ENCODE measurements at regions not wholly inside any gene's neighbourhood (a gene's known extent, or its start where the extent isn't known, plus 50 kb on each side); places are given as distances from the start of the nearest gene placed in this dataset.
A peak's percentile ranks its signal among the peaks of the same experiment; 100 is the strongest.
"Not testable (repeated sequence)": the region's sequence is repeated elsewhere in the genome, so short reads cannot be mapped to it uniquely, and the experiment has no call there.

- DNase-seq (ENCODE audit: low read depth), result no peak
Observed at GRCh38 chrX:46366381-46367207, 178.6 kb downstream of the ZNF674 start.

GRCh38 chrX:46354481-46354880 lies 190.7 kb downstream of the ZNF674 start:
- DNase-seq (ENCODE audit: low read depth), result no peak

GRCh38 chrX:46341767-46342322 lies 203.4 kb downstream of the ZNF674 start:
- no peak for DNase-seq (ENCODE audit: low read depth)

GRCh38 chrX:46340696-46341095 lies 204.5 kb downstream of the ZNF674 start:
- no peak for DNase-seq (ENCODE audit: low read depth)

- DNase-seq (ENCODE audit: low read depth), result peak; percentile 85
Observed at GRCh38 chrX:46333550-46333949, 211.7 kb downstream of the ZNF674 start.

- peak; percentile 84 for DNase-seq (ENCODE audit: low read depth)
Observed at GRCh38 chrX:46330981-46331380, 214.2 kb downstream of the ZNF674 start.

GRCh38 chrX:46330513-46330912 lies 214.7 kb downstream of the ZNF674 start:
- no peak for DNase-seq (ENCODE audit: low read depth)

GRCh38 chrX:46328133-46328532 lies 217.1 kb downstream of the ZNF674 start:
- DNase-seq (ENCODE audit: low read depth), result no peak

- peak; percentile 91 for DNase-seq (ENCODE audit: low read depth)
Observed at GRCh38 chrX:46327566-46328115, 217.6 kb downstream of the ZNF674 start.

- DNase-seq (ENCODE audit: low read depth), result peak; percentile 62
Observed at GRCh38 chrX:46326161-46326560, 219.1 kb downstream of the ZNF674 start.

- DNase-seq (ENCODE audit: low read depth), result peak; percentile 97
Observed at GRCh38 chrX:46325312-46325877, 219.8 kb downstream of the ZNF674 start.

GRCh38 chrX:46324166-46324565 lies 221.1 kb downstream of the ZNF674 start:
- no peak for DNase-seq (ENCODE audit: low read depth)

- not testable (repeated sequence) for DNase-seq (ENCODE audit: low read depth)
Observed at GRCh38 chrX:46322929-46323328, 222.3 kb downstream of the ZNF674 start.

GRCh38 chrX:46321676-46322075 lies 223.5 kb downstream of the ZNF674 start:
- DNase-seq (ENCODE audit: low read depth), result no peak

GRCh38 chrX:46319750-46320149 lies 225.5 kb downstream of the ZNF674 start:
- no peak for DNase-seq (ENCODE audit: low read depth)

GRCh38 chrX:46318551-46318950 lies 226.7 kb downstream of the ZNF674 start:
- DNase-seq (ENCODE audit: low read depth), result no peak

GRCh38 chrX:46317163-46317562 lies 228.1 kb downstream of the ZNF674 start:
- DNase-seq (ENCODE audit: low read depth), result peak; percentile 87

- peak; percentile 65 for DNase-seq (ENCODE audit: low read depth)
Observed at GRCh38 chrX:46311581-46312120, 233.6 kb downstream of the ZNF674 start.

- DNase-seq (ENCODE audit: low read depth), result peak; percentile 79
Observed at GRCh38 chrX:46310815-46311497, 234.3 kb downstream of the ZNF674 start.

- no peak for DNase-seq (ENCODE audit: low read depth)
Observed at GRCh38 chrX:46308110-46308509, 237.1 kb downstream of the ZNF674 start.

GRCh38 chrX:46306103-46306502 lies 239.1 kb downstream of the ZNF674 start:
- DNase-seq (ENCODE audit: low read depth), result no peak

GRCh38 chrX:46305431-46305830 lies 239.8 kb downstream of the ZNF674 start:
- DNase-seq (ENCODE audit: low read depth), result no peak

All from renal cortical epithelial cell (primary cell).